Neural crest cell (in vitro differentiated cells): ENCODE measurements at regions not wholly inside any gene's neighbourhood (a gene's known extent, or its start where the extent isn't known, plus 50 kb on each side); places are given as distances from the start of the nearest gene placed in this dataset.

Source experiments
- DNase-seq: peaks from one replicate; pipeline ENCODE4 v3.0.0; 2021; ENCODE audit warnings: low read depth, mixed read lengths, low spot score
- H3K27ac Mint-ChIP-seq: one replicate; pipeline ENCODE4 v1.8.0; 2021; ENCODE audit warnings: mild to moderate bottlenecking, mixed read lengths; ENCODE audit not compliant: unreplicated experiment
- H3K27me3 Mint-ChIP-seq: 2 replicates; pipeline ENCODE4 v1.8.0; 2021; ENCODE audit warnings: low read depth, mild to moderate bottlenecking, mixed read lengths
- H3K36me3 Mint-ChIP-seq: 2 replicates; pipeline ENCODE4 v1.8.0; 2021; ENCODE audit warnings: low read depth, mild to moderate bottlenecking, mixed read lengths
- H3K4me1 Mint-ChIP-seq: 2 replicates; pipeline ENCODE4 v1.8.0; 2021; ENCODE audit warnings: mixed read lengths
- H3K4me3 Mint-ChIP-seq: one replicate; pipeline ENCODE4 v1.8.0; 2021; ENCODE audit warnings: mild to moderate bottlenecking, mixed read lengths
- H3K9me3 Mint-ChIP-seq: 2 replicates; pipeline ENCODE4 v1.8.0; 2021; ENCODE audit warnings: mixed read lengths
- CTCF ChIP-seq: fragments of 200-600 bp; sonication (generic); conservative IDR thresholded peaks from 2 replicates; pipeline ENCODE4 v1.5.0; 2021; ENCODE audit warnings: antibody characterized with exemption, mild to moderate bottlenecking

- peaks cover 3% of the 10 kb centered on the region for H3K9me3 Mint-ChIP-seq
- H3K27ac Mint-ChIP-seq: no peak overlapping the region
- no peak for DNase-seq
- no peaks in the 10 kb centered on the region for H3K36me3 Mint-ChIP-seq
- no peaks in the 10 kb centered on the region for H3K4me1 Mint-ChIP-seq
- no peak overlapping the region for H3K4me3 Mint-ChIP-seq
- no peak for TF ChIP-seq CTCF
- H3K27me3 Mint-ChIP-seq: no peaks in the 10 kb centered on the region
Measured at GRCh38 chr3:76352511-76353284, 567.3 kb upstream of the ZNF717 start.

GRCh38 chr3:76353683-76354082 is 568.3 kb upstream of the ZNF717 start:
- TF ChIP-seq CTCF: no peak
- H3K4me3 Mint-ChIP-seq: no peak overlapping the region
- H3K4me1 Mint-ChIP-seq: no peaks in the 10 kb centered on the region
- DNase-seq: no peak
- H3K9me3 Mint-ChIP-seq: no peaks in the 10 kb centered on the region
- H3K27me3 Mint-ChIP-seq: no peaks in the 10 kb centered on the region
- no peaks in the 10 kb centered on the region for H3K36me3 Mint-ChIP-seq
- no peak overlapping the region for H3K27ac Mint-ChIP-seq

GRCh38 chr3:76361010-76361409 is 575.7 kb upstream of the ZNF717 start:
- H3K4me1 Mint-ChIP-seq: no peaks in the 10 kb centered on the region
- H3K27me3 Mint-ChIP-seq: no peaks in the 10 kb centered on the region
- DNase-seq: no peak
- no peaks in the 10 kb centered on the region for H3K9me3 Mint-ChIP-seq
- no peak for TF ChIP-seq CTCF
- H3K27ac Mint-ChIP-seq: no peak overlapping the region
- no peaks in the 10 kb centered on the region for H3K36me3 Mint-ChIP-seq
- H3K4me3 Mint-ChIP-seq: no peak overlapping the region

- H3K27ac Mint-ChIP-seq: no peak overlapping the region
- DNase-seq: no peak
- no peak for TF ChIP-seq CTCF
- no peak overlapping the region for H3K4me3 Mint-ChIP-seq
- no peaks in the 10 kb centered on the region for H3K27me3 Mint-ChIP-seq
- no peaks in the 10 kb centered on the region for H3K4me1 Mint-ChIP-seq
- H3K9me3 Mint-ChIP-seq: no peaks in the 10 kb centered on the region
- H3K36me3 Mint-ChIP-seq: no peaks in the 10 kb centered on the region
Measured at GRCh38 chr3:76362643-76363042, 577.3 kb upstream of the ZNF717 start.

- no peaks in the 10 kb centered on the region for H3K9me3 Mint-ChIP-seq
- H3K27ac Mint-ChIP-seq: no peak overlapping the region
- DNase-seq: no peak
- H3K27me3 Mint-ChIP-seq: no peaks in the 10 kb centered on the region
- no peaks in the 10 kb centered on the region for H3K4me1 Mint-ChIP-seq
- TF ChIP-seq CTCF: no peak
- no peak overlapping the region for H3K4me3 Mint-ChIP-seq
- H3K36me3 Mint-ChIP-seq: no peaks in the 10 kb centered on the region
Measured at GRCh38 chr3:76365275-76365674, 579.9 kb upstream of the ZNF717 start.
